Stimulated activated CD8-positive, alpha-beta memory T cell treated with anti-CD3 and anti-CD28 coated beads, Interleukin-7, amount 100 ng/mL, for 48 hours (primary cell): ENCODE measurements at regions not wholly inside any gene's neighbourhood (a gene's known extent, or its start where the extent isn't known, plus 50 kb on each side); places are given as distances from the start of the nearest gene placed in this dataset.

Source experiments
- DNase-seq, 2 donors: peaks; one replicate each; pipeline ENCODE4 v3.0.0-alpha.2; 2020; ENCODE audit warnings: low read depth in 1 of 2; ENCODE audit errors: extremely low read depth in 1 of 2

DNA sequence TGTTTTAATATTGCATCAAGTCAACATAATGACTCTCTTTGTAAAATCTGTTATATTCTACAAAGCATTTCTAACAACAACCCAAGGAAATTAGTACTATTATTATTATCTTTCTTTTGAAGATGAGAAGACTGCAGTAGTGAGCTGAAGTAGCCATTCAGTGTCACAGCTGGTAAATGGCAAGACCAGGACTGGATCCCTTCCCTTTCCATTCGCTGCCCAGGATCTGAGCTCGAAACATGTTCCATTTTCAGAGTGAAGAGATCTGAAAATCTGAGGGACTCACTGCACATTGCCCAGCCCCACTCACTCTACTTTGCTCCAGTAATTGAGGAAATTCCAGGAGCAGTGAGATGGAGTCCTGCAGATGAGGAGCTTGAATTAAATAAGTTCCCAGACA is 240.0 kb upstream of the BLID start:
- DNase-seq = no peak

DNA sequence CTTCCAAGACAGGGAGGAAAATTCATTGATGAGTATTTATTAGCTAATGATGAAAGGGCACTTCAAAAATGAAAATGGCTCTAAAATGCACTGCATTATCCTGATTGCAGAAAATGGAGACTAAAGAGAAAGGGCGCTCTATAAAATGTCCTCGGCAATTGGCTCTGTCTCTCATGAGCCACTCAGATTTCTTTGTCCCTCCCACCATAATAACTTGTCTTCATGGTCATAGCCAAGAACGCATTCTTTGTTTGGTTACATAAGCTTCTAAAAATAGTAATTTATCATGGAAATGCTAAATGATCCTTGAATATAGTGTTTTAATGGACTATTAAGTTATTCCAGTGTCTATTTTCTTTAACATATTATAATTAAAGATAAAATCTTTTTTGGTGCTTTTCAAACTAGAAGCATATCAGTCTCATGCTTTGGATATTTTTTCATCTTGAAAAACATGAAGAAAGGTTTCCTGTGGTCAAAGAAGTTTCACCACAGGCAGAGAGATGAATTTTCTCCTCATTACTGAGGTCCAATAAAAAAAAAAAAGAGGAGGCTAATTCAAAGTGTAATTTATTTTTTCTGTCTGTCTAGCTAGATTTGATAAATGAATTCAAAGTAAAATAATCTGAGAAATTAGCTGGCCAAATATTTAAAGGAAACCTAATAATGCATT is 238.1 kb upstream of the BLID start:
- no peak for DNase-seq

DNA sequence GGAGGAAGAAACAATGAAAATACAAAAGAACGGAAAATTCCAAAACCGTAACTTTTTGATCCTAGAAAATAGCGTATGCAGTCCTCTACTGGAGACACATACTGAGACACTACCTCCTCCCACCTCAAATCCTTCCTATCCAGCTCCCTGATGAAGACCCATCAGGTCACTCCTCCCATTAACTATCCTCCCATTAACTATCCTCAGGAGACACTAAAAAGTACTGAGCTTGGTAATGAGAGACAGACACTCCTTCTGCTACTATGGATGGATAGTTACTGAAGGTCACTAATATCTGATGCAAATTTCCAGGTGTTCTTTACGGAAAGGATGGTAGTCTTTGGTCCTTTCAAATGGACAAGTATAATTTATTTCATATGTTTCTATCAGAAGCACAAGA is 237.5 kb upstream of the BLID start:
- DNase-seq = no peak

DNA sequence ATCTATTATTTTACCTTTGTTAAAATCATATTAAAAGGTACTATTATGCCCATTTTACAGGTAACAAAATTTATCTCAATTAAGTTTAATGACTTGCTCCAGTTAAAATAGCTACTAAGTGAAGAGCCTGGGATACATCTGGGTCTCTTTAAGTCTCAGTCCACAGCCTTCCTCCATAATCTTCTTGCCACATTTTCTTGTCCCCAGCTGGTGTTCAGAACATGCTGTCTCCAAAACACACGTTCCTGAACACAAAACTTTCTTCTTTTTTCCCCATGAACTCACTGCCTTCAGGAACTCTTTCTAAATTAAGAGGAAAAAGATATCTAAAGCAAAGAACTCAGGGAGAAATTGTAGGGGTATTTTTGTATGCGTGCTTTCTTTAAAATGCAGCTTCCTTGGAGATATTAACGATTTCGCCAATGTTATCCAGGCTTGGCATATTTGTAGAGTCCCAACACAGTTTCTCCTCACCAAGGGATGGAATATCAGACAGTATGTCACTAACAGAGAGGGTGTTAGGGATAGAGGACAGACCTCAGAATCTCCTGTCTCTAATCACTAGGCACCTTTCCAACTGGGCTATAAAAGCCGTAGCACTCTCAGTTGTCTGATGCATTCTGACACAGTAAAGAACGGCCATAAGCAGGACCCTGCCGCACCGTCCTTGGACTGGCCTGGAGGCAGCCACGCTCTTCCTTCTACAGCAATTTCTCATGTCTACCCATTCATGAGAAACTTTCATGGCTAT is 232.8 kb upstream of the BLID start:
- DNase-seq = no peak

DNA sequence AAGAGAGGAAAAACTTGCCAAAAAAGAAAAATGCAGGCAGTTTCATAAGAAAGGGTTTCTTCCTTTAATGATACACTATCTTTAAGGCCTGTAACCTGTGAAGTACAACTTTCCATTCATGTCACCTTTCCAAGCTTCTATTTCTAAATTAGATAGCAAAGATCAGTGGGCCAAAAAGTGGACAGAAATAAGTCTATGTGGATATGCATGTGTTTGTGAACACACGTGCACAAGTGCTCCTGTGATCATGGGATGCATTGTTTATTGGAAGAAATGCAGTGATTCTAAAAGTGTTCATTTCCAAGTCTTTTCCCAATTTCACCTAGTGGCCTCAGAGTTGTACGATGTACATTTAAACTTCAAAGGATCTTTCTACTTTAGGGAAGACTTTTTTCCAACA is 230.0 kb upstream of the BLID start:
- DNase-seq = no peak

DNA sequence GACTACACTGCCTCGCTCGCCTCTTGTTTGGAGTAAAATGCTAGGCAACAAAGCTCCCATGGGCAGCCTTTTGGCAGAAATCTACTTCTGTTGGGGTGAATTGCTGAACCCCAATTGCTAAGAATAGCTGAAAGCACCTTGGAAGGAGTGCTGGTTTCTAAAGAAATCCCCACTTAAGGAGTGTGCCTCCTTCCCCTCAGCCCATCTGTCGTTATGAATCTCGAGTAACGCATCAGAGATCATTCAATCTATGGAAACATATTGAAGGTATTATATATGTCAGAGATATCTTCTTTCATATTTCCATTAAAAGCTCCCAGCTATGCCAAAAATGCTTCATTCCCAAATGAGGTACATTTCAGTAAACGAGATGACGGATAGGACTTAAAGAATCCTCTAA is 229.6 kb upstream of the BLID start:
- DNase-seq = no peak

DNA sequence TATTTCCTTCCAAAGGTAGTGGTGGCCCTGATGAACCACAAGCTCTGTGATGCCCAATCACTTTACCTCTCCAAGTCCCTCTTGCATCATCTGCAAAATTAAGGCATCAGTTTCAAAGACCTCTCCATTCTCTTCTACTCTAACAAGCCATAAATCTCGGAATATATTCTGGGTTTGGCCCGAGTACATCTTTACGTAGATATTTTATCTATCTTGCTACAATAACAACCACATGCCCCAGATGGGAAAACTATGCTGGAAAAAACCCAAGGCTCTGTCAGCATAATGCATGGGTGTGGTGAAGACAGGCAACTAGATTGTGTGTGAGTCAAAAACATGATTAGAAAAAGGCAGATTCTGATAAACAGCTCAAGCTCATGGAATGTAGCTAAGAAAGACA is 228.2 kb upstream of the BLID start:
- no peak for DNase-seq

DNA sequence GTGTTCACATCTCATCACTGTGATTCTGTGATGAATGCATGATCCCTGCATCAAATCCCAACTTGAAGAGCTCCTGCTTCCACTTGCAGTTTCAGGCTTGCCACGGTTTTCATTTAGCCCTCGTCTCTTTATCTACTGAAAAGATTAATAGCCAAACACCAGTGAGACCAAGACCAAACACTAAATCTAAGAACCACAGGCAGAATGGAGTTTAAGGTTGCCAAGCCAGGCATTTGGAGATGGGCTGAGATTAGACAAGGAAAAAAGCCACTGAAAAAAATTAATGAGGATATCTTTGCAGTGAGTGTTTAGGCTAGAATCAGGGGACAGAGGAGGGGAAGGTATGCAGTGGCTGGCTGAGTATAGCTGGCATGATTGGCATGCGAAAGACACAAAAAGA is 227.2 kb upstream of the BLID start:
- no peak for DNase-seq

DNA sequence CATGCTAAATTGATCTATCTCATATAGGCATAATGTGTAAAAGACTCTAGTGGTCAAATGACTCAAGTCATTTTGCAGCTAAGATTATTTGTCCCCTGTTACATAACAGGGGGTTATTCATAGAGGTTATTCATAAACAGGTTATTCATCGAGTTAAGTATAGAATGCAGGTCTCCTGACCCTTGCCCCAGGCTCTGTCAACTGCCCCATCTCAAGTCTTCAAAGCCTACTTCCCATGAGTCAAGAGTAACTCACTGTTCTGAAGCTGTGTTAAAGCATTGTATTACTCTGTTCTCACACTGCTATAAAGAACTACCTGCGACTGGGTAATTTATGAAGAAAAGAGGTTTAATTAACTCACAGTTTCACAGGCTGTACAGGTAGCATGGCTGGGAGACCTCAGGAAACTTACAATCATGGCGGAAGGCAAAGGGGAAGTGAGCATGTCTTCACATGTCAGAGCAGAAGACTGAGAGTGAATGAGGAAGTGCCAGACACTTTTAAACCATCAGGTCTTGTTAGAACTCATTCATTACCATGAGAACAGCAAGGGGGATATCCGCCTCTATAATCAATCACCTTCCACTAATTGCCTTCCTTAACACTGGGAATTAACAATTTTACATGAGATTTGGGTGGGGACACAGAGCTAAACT is 226.2 kb upstream of the BLID start:
- DNase-seq = no peak

DNA sequence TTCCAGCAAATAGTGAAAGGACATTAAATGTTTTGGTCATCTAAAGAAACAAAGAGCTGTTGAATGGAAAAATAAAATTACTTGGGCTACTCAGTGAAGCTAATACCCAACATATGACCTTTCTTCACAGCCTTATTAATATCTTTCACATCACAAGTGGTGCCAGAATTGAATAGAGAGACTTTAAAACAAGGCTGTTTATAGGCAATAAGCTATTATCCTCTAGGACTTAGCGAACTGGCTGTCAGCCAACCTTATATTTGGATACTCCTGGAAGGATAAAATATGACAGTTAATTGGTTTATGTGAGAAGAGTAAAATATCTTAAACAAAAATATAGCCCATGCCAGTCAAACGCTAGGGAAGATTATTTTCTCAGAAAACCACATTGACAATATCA is 225.5 kb upstream of the BLID start:
- no peak for DNase-seq

DNA sequence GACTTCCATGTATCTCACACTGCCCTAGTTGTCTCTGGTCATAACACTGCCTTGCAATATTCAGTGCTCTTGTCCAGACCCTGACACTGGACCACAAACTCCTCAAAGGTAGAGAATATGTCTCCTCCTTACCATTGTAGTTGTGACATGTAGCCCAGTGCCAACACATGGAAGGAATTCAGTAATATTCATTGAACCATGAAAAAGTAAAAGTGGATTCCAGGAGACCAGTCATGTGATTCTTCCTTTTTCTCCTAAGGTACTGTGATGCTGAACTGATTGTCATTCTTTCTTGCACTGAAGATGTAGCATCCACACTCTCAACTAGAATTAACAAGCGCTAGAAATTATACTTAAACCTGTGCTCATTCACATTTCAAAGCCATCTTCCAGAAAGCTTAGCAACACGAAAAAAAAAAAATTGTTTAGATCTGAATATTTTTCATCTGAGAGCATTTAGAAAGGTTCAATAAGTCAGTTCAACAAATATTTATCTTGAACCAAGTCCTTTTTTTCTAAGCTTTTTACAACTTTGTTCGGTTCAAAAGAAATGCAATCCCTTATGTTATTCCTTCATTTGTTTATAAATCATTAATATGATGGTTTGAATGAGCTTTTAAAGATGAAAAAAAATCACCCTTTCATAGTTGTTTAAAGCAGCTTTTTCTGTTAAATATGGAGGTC is 224.7 kb upstream of the BLID start:
- DNase-seq = no peak

DNA sequence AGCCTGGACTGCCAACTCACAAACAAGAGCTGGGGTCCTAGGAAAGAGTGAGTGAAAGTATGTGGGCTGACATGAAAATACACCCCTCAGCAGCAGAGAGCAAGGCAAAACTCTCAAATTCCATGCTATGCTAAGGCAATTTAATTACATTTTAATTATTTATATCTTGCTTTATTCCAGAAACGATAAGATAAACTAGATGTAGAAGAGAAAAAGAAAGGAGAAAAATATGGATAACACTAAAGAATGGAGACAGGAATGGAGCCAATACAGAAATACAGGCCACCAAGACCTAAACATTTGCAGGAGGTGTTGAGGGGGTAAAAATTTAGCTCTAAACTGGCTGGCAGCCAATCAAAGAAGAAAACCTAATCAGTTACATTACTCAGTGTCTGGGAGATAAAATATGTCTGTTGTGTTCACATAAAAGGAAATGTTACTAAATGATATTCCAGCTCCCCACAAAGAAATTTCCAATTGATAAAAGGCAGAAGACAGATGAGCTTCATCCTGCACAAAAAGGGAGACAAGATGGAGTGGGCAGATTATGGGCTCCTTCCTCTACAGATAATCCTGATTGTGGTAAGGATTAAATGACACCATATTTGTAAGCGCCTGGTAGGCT is 223.5 kb upstream of the BLID start:
- no peak for DNase-seq

DNA sequence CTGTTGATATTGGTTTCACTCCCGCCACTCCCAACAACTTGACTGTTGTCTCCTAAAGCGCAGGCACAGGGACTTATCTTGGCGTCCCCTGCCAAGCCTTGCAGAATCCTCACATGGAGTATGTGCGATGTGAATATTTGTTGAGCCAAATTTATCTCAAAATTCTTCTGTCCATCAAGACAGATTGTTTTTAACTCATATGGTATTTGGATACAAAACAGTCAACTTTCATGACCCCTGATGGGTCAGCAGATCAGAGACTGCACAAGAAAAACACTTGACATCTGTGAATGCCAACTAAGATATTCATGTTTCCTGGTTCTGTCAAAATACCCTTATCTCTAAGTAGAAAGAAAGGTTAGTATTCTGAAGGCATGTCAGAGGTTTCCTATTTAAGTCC is 221.7 kb upstream of the BLID start:
- DNase-seq = no peak

DNA sequence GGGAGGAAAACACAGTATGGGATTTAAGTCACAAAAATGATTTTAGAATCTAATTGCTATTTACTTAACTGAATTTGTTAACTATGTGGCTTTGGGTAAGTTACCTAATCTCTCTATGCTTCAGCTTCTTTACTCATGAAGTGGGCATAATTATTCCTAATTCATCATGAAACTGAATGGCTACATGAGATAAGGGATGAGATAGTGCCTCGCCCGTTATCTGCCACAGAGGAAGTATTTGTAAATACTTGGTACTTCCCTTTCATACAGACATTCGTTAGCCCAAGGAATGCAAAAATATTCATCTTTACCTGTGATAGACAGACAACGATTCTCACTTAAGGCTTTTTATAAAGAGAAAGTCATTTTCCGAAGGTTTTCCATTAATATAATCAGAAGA is 221.2 kb upstream of the BLID start:
- DNase-seq = no peak

DNA sequence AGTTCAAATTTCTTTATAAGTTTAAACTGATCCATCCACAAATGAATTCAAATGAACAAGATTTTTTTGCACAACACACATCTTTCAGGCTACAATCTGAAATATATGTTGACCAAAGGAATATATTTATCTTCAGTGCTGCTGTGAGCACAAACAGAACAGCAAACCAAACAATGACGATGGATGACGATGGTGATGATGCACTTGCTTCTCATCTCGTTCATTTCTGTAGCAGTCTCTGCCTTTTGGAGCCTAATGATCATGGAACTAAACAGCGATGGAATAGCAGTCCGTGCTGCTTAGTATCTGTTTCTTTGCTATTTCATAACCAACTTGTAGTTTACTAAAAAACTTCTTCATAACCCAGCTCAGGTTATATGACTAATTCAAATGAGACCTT is 220.7 kb upstream of the BLID start:
- DNase-seq = no peak

DNA sequence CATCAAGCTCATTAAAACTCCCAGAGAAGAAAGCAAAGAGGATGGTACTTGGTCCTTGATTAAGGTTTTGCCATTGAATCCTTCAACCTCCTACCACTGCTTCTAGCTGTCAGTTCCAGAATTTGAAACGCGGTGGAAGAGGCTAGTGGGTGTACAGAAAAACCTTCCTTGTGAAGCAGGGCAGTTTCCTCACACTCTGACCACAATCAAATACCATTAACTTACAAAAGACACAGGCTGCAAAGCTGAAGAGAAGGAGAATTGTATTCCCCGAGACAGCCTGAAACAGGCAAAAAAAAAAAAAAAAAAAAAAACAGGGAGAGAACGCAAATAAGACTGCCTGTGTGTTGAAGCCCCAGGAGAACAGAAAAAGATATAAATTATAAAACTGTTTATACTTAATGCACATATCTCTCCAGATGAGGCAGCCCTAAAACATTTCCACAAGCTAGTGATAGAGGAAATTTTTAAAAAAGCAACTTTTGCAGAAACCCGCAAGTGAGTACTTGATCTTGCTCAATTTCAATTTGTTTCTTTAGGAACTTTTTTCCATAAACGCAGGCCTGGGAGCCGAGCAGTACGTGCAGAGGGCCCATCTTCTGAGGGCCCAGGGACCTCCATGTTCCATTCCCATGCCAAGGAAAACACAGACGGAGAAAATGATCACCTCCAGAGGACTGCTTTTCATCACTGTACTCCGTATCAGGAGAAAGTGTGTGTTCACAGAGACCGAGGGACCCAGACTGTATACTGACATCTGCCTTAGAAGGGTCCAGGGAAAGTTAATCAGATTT is 218.7 kb upstream of the BLID start:
- DNase-seq = no peak

DNA sequence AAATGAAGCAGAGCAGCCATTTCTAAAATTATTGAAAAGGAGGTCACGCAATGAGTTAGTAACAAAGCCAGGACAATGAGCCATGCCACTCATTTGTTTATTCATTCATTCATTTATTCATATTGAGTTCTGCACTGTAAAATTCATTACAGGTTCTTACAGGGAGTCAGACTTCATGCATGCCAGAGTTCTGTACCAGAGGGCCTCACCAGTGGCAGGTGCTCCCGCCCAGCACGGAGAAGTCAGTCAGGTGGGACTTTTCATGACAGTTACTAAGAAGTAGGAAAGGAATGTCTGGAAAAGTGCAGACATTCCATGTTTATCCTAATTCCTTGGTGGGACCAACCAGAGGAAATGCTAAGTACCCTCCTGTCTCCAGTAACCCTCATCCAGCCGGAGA is 217.5 kb upstream of the BLID start:
- no peak for DNase-seq

DNA sequence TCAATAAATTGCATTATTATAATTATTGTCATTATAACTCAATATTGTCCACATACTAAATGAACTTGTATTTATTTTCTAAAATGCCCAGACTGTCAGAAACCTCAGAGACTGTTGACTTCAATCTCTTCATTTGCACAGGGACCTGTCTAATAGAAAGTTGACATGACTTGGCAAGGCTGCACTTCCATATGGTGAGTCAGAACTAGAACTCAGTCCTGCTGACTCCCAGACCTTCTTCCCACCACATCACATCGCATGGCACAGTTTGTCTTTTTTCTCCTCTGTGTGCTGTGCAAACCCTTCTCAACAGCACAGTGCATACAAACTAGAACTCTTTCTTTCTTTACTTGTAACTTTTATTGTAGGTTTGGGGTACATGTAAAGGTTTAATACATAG is 215.1 kb upstream of the BLID start:
- DNase-seq = no peak

DNA sequence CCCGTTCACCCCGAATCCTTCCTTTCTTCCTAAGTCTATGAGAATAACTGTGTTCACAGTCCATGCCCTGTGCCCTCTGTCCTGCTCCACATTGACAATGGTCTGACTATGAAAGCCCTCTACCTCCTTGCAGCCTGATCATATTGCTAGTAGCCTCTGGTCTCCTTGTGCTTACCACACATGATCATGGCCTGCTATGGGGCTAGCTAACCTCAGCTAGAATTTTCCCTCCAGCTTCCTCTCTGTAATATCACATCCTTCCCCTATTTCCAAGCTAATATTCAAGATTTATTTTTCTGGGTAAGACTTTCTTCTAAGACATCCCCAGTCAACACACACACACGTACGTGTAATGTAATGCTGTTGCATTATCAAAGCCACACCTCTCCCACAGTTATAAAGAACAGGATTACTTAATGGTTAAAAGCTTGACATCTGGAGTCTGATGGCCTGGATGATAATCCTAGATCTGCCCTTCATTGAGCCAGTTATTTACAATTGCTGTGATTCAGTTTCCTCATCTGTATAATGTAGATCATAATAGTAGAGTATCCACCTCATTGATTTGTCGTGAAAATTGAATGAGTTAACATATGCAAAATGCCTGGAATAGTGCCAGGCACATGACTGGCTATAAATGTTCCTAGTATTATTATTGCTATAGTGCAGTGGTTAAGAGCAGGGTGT is 214.4 kb upstream of the BLID start:
- no peak for DNase-seq

DNA sequence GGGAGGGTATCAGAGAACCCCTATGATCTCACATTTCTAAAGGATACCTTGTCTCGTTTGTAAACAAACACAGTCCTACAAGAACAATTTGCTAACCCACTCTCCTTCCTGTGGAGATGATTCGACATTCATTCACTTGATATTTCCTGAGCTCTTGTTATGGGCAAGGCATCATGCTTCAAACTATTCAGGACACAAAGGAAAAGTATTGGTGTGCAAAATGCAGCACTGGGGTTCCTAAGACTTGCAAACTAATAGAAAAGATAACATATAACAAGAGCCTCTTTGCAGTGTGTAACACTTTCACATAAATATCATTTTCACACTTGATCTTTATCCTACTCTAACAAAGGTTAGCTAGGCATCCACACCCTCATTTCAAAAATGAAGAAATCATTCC is 211.5 kb upstream of the BLID start:
- DNase-seq = no peak
